Thoracic aorta (tissue), 2 donors: ENCODE measurements at regions not wholly inside any gene's neighbourhood (a gene's known extent, or its start where the extent isn't known, plus 50 kb on each side); places are given as distances from the start of the nearest gene placed in this dataset.

Experiments
- ATAC-seq: fragments of 150-250 bp; one replicate; pipeline ENCODE4 v1.8.0; 2017; ENCODE audit warnings: low read depth; ENCODE audit not compliant: insufficient number of reproducible peaks, low FRiP score
- DNase-seq: peaks from one replicate; pipeline ENCODE4 v3.0.0-alpha.2; 2020; ENCODE audit warnings: low spot score
- H3K27ac ChIP-seq, 2 donors: fragments of 200-600 bp; sonication (generic); 1 replicate in 1 of 2; 2 replicates in 1 of 2; pipeline ENCODE4 v1.5.1; 2016; ENCODE audit warnings: mild to moderate bottlenecking in 2 of 2, moderate library complexity in 2 of 2
- H3K27me3 ChIP-seq: fragments of 200-600 bp; sonication (generic); replicated peaks from 2 replicates; pipeline ENCODE4 v1.6.0; 2016; ENCODE audit warnings: mild to moderate bottlenecking; ENCODE audit not compliant: insufficient read depth
- H3K36me3 ChIP-seq: fragments of 200-600 bp; sonication (generic); one replicate; pipeline ENCODE4 v1.5.1; 2016
- H3K4me1 ChIP-seq, 2 donors: fragments of 200-600 bp; sonication (generic); 1 replicate in 1 of 2; 2 replicates in 1 of 2; pipeline versions ENCODE4 v1.5.1 to v1.6.0; 2016; ENCODE audit warnings: low read depth in 2 of 2, mild to moderate bottlenecking in 1 of 2; ENCODE audit not compliant: control insufficient read depth in 1 of 2
- H3K4me3 ChIP-seq: fragments of 200-600 bp; sonication (generic); 2 replicates; pipeline ENCODE4 v1.5.1; 2016; ENCODE audit warnings: mild to moderate bottlenecking
- H3K9me3 ChIP-seq: fragments of 200-600 bp; sonication (generic); 2 replicates; pipeline ENCODE4 v1.5.1; 2016
- CTCF ChIP-seq: fragments of 200-600 bp; sonication (generic); IDR thresholded peaks from one replicate; pipeline ENCODE4 v1.5.1; 2019; ENCODE audit warnings: antibody characterized with exemption

- H3K27ac ChIP-seq = no peak overlapping the region
- TF ChIP-seq CTCF = no peak
- ATAC-seq = no peak
- H3K9me3 ChIP-seq = no peaks in the 10 kb centered on the region
- no peaks in the 10 kb centered on the region for H3K27me3 ChIP-seq
- H3K4me1 ChIP-seq = no peaks in the 10 kb centered on the region
- H3K36me3 ChIP-seq = no peaks in the 10 kb centered on the region
- DNase-seq = no peak
- no peak overlapping the region for H3K4me3 ChIP-seq
Measured at GRCh38 chr2:155035308-155035707, 336.8 kb downstream of the KCNJ3 start.

- no peaks in the 10 kb centered on the region for H3K4me1 ChIP-seq
- no peak for ATAC-seq
Measured at GRCh38 chr2:155033652-155034051, 335.2 kb downstream of the KCNJ3 start.

GRCh38 chr2:155030296-155030695 is 331.8 kb downstream of the KCNJ3 start:
- Histone ChIP-seq H3K27me3 (no peaks in the 10 kb centered on the region), H3K4me1 (no peaks in the 10 kb centered on the region), H3K36me3 (no peaks in the 10 kb centered on the region), H3K4me3 (no peak overlapping the region), H3K27ac (no peak overlapping the region), H3K9me3 (no peaks in the 10 kb centered on the region)
- DNase-seq (no peak), ATAC-seq (no peak)
- no peak for TF ChIP-seq CTCF

More at GRCh38 chr2:155033652-155034051, 335.2 kb downstream of the KCNJ3 start:
- TF ChIP-seq CTCF = no peak
- Histone ChIP-seq H3K36me3 (no peaks in the 10 kb centered on the region), H3K4me3 (no peak overlapping the region), H3K27me3 (no peaks in the 10 kb centered on the region), H3K27ac (no peak overlapping the region), H3K9me3 (no peaks in the 10 kb centered on the region)
- no peak for DNase-seq

GRCh38 chr2:155026651-155027174 is 328.2 kb downstream of the KCNJ3 start:
- ATAC-seq = no peak
- no peak for TF ChIP-seq CTCF
- H3K36me3 ChIP-seq = no peaks in the 10 kb centered on the region
- H3K4me3 ChIP-seq = no peak overlapping the region
- no peaks in the 10 kb centered on the region for H3K4me1 ChIP-seq
- DNase-seq = no peak
- H3K27ac ChIP-seq = no peak overlapping the region
- no peaks in the 10 kb centered on the region for H3K27me3 ChIP-seq
- H3K9me3 ChIP-seq = no peaks in the 10 kb centered on the region

- no peaks in the 10 kb centered on the region for H3K27me3 ChIP-seq
- DNase-seq (no peak), ATAC-seq (no peak)
- TF ChIP-seq CTCF = no peak
- H3K4me3 ChIP-seq = no peak overlapping the region
- no peaks in the 10 kb centered on the region for H3K36me3 ChIP-seq
- H3K9me3 ChIP-seq = no peaks in the 10 kb centered on the region
- H3K27ac ChIP-seq = no peak overlapping the region
- H3K4me1 ChIP-seq = no peaks in the 10 kb centered on the region
Measured at GRCh38 chr2:155023674-155024073, 325.2 kb downstream of the KCNJ3 start.
